ENCODE measurements at regions not wholly inside any gene's neighbourhood (a gene's known extent, or its start where the extent isn't known, plus 50 kb on each side); places are given as distances from the start of the nearest gene placed in this dataset.
A peak's percentile ranks its signal among the peaks of the same experiment; 100 is the strongest.
"Not testable (repeated sequence)": the region's sequence is repeated elsewhere in the genome, so short reads cannot be mapped to it uniquely, and the experiment has no call there.

DNA sequence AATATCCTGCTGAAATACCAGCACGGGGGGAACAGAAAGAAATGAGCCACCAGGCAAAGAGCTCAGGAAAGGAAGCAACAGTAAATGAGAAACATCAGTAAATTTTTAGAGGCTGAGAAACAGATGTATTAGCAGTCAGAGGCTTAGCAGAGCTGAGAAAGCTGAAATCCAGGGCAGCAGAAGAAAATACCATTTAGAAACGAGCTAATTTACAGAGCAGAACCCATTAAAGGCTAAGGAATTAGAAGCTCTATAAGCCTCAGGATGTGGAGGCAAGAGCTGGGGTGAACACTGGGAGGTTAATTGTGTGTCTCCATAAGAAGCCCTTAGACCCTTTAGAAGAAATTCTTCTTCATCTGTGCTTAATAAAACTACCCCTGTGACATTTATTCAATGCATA lies 178.6 kb upstream of the RGS17 start:
- H3K27me3 Mint-ChIP-seq: peaks cover 9% of the 10 kb centered on the region
- no peak for DNase-seq
- no peak overlapping the region for H3K4me3 Mint-ChIP-seq
- no peaks in the 10 kb centered on the region for H3K4me1 Mint-ChIP-seq
- no peak for ATAC-seq
- H3K9me3 Mint-ChIP-seq: no peaks in the 10 kb centered on the region
- no peak overlapping the region for H3K27ac Mint-ChIP-seq

DNA sequence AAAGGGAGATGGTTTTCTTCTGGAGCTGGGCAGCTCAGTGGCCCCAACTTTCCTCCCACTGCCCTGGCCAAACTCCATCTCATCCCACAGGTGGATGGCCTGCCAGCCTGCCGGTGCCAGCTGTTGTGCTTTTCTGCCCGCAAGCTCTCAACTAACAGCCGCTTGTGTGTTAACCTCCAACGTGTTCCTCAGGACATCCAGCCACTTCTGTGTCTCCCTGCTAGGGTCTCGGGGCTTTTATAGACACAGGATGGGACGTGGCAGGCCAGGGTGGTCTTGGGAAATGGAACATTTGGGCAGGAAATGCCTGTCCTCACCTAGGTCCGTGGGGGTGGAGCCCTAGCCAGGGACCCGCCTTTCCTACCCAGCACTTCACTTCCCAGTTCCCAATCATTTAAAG lies 171.1 kb upstream of the RGS17 start:
- no peak overlapping the region for H3K4me3 Mint-ChIP-seq
- no peak for ATAC-seq
- H3K27me3 Mint-ChIP-seq: no peaks in the 10 kb centered on the region
- no peak for DNase-seq
- no peaks in the 10 kb centered on the region for H3K9me3 Mint-ChIP-seq
- no peaks in the 10 kb centered on the region for H3K4me1 Mint-ChIP-seq
- no peak overlapping the region for H3K27ac Mint-ChIP-seq

DNA sequence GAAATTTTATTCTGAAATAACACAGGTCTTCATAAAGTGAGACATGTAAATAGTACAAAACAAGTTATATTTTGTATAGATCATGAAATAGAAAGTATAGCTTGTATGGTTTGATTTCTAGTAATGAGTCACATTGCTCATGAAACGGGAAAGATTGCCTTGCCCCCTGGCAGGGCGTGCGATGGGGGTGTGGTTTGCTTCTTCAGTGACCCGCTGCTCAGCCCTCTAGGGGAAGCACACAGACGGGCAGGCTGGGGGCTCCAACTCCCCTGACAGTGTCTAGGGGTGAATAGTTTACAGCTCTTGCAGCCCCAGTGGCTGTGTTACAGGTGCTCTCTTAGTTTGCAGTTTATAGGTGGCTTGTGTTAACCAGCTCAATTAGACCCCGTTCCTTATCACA lies 170.5 kb upstream of the RGS17 start:
- Mint-ChIP-seq H3K4me3 (no peak overlapping the region), H3K4me1 (no peaks in the 10 kb centered on the region), H3K9me3 (no peaks in the 10 kb centered on the region), H3K27ac (peak overlapping the region in 1 of 2 donors; percentile 42), H3K27me3 (no peaks in the 10 kb centered on the region)
- ATAC-seq (peak; percentile 35), DNase-seq (no peak)

DNA sequence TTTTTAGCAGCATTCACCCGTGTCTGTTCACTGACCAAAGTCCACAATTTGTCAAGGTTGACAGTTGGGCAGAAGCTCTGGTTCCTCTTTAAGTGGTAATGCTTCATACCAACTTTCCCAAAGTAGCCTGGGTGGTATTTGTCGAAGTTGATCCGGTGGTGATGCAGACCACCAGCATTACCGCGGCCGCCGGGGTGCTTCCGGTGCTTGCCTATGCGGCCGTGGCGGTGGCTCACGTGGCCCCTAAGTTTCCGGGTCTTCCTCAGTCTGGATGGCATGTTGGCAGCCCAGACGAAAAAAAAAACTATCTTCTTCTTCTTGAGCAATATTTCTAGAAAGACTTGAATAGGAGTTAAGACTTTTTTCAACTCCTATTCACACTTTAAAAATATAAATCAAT lies 151.4 kb upstream of the RGS17 start:
- H3K9me3 Mint-ChIP-seq, H3K27ac Mint-ChIP-seq, DNase-seq, ATAC-seq, H3K4me1 Mint-ChIP-seq, H3K4me3 Mint-ChIP-seq, H3K27me3 Mint-ChIP-seq: not testable (repeated sequence)

DNA sequence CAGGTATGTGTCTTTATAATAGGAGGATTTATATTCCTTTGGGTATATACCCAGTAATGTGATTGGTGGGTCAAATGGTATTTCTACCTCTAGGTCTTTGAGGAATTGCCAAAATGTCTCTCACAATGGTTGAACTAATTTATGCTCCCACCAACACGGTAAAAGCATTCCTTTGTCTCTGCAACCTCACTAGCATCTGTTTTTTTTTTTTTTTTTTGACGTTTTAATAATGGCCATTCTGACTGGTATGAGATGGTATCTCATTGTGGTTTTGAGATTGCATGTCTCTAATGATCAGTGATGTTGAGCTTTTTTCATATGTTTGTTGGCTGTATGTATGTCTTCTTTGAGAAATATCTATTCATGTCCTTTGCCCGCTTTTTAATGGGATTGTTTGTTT lies 144.9 kb upstream of the RGS17 start:
- H3K27me3 Mint-ChIP-seq: no peaks in the 10 kb centered on the region

DNA sequence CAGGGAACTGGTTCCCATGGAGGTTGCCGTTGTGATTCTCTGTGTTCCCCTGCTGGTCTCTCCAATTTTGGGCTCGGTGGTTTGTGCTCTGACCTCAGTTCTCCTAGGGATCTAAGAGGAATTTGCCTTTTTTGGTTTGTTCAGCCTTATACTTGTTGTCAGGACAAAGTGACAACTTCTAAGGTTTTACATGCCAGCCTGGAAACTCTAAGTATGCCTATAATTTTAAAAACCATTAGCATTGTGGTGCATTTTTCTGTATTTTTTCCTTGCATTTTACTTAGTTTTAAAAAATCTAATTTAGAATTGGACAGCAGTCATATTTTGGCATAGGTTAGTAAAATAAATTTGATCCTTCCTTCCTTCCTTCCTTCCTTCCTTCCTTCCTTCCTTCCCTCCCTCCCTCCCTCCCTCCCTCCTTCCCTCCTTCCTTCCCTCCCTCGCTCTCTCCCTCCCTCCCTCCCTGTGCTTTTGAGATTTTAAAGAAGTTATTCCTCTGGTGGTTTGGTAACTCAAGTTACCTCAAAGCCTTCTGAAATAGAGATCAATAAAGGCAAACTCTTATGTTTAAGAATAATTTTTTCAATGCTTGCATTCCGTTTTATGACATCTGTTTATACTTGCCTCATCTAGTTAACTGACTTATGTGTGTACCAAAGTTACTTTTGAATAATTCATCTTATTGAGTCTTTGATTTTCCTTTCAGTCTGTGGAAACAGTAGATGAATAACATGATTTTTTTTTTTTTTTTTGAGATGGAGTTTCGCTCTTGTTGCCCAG lies 141.3 kb upstream of the RGS17 start:
- DNase-seq (no peak), ATAC-seq (no peak)
- Mint-ChIP-seq H3K4me3 (no peak overlapping the region), H3K4me1 (no peaks in the 10 kb centered on the region), H3K9me3 (no peaks in the 10 kb centered on the region), H3K27me3 (no peaks in the 10 kb centered on the region), H3K27ac (peak overlapping the region in 1 of 2 donors; percentile 80)

More for the DNA sequence above, 144.9 kb upstream of the RGS17 start:
- no peak for DNase-seq
- H3K9me3 Mint-ChIP-seq: no peaks in the 10 kb centered on the region
- no peaks in the 10 kb centered on the region for H3K4me1 Mint-ChIP-seq
- ATAC-seq: no peak
- H3K4me3 Mint-ChIP-seq: no peak overlapping the region
- H3K27ac Mint-ChIP-seq: no peak overlapping the region

DNA sequence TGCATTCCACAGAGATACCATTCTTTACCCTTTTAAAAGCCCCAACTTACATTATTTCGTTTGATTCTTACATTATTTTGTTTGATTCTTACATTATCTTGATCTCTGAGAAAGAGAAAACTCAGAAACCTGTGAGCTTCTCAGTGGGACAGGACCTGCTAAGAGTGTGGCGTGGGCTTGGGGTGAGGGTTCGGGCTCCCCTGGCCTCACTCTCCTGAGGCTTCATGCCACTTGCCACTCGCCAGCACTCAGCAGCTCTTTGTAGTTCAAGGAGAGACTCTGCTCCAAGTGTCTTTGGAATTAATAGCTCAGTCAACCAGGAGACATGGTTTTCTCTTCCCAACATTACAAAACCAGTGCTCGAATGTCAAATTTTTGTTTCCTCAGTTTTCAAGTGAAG lies 132.4 kb upstream of the RGS17 start:
- H3K4me1 Mint-ChIP-seq: no peaks in the 10 kb centered on the region
- ATAC-seq: no peak
- no peak overlapping the region for H3K4me3 Mint-ChIP-seq
- H3K27me3 Mint-ChIP-seq: no peaks in the 10 kb centered on the region
- DNase-seq: no peak
- no peak overlapping the region for H3K27ac Mint-ChIP-seq
- peaks cover 7 to 8% of the 10 kb centered on the region in 2 donors for H3K9me3 Mint-ChIP-seq

DNA sequence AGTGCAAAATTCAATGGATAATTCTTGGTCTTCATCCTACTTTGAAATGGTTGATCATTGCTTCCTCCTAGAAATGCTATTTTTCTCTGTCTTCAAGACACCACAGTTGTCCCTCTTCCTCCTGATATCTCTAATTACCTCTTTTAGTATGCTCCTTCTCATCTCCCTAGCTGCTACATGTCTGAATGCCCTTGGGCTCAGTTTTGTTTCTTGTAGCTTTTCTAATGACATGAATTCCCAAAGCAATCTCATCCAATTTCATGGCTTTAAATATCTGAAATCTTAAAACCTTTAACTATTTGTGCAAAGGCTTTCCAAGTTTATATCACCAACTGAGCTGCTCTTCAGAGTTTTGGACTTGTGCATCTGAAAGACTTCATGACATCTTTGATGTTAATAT lies 120.2 kb upstream of the RGS17 start:
- H3K9me3 Mint-ChIP-seq: no peaks in the 10 kb centered on the region
- no peaks in the 10 kb centered on the region for H3K27me3 Mint-ChIP-seq
- no peak for ATAC-seq
- H3K4me1 Mint-ChIP-seq: no peaks in the 10 kb centered on the region
- DNase-seq: no peak
- no peak overlapping the region for H3K4me3 Mint-ChIP-seq
- H3K27ac Mint-ChIP-seq: no peak overlapping the region

DNA sequence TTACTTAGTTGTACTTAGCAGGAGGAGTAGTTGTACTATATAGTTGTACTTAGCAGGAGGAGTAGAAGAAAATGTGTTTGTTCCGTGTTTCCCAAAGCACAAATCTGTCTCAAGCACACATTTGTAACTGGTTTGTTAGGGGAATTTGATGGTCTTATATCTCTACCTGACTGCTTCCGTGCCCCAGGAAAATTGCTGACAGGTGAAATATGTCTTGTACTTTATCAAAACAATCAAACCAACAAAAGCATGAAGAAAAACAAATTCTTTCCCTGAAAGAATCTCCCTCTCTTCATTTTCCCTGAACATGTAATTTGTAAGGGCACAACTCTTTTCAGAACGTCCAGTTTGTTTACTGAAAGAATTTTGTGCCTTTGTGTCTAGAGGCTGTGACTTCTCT lies 106.6 kb upstream of the RGS17 start:
- Mint-ChIP-seq H3K9me3 (peaks cover 0 to 7% of the 10 kb centered on the region in 2 donors), H3K4me1 (no peaks in the 10 kb centered on the region), H3K4me3 (no peak overlapping the region), H3K27ac (no peak overlapping the region), H3K27me3 (no peaks in the 10 kb centered on the region)
- no peak for DNase-seq
- no peak for ATAC-seq

DNA sequence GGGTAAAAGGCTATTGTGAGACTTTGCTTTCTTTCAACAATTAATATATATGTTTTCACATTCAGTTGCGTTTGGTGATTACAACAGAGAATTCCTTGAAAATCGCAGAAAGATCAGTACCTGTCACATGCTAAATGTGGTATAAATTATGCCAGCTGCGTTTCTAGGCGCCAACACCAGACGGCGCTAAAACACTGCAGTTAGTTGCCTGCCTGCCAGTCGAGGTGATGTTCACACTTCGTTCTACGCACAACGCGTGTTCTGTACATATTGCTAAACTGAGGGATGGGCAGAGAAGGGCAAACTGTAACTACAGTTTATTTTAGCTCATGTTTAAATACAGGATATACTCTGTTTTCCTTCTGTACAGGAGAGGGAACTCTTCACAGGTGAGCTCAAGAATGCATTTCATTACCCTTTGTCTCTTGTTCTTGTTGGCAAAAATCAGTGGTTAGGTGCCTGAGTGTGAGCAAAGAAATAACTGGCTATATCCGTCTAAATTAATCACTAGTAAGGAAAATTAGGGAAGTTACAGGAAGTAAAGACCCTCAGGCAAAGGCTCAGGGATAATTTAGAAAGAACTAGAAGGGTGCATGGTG lies 100.1 kb upstream of the RGS17 start:
- Mint-ChIP-seq H3K27ac (no peak overlapping the region), H3K4me1 (no peaks in the 10 kb centered on the region), H3K4me3 (no peak overlapping the region), H3K9me3 (no peaks in the 10 kb centered on the region), H3K27me3 (no peaks in the 10 kb centered on the region)
- no peak for ATAC-seq
- DNase-seq: peak; percentile 15 to 23

DNA sequence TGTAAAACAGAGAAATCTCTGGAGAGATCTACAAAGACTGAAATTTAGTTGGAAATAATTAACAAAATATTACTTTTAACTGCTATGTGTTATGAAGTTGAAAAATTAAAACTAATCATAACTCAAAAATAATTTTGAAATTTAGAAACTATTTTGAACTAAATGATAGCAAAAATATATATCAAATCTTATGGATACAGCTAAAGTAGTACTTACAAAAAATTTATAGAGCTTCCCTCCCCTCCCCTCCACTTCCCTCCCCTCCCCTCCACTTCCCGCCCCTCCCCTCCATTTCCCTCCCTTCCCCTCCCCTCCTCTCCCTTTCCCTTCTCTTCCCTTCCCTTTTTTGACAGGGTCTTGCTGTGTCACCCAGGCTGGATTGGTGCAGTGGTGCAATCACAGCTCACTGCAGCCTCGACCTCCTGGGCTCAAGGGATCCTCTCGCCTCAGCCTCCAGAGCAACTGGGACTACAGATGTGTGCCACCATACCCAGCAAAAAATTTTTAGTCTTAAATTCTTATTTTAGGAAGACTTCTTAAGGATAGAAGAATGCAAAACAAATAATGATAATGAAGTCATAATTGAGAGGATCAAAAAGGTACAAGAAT lies 87.2 kb upstream of the RGS17 start:
- DNase-seq (no peak), ATAC-seq (no peak)
- H3K9me3 Mint-ChIP-seq: no peaks in the 10 kb centered on the region
- no peaks in the 10 kb centered on the region for H3K27me3 Mint-ChIP-seq
- no peak overlapping the region for H3K27ac Mint-ChIP-seq
- no peaks in the 10 kb centered on the region for H3K4me1 Mint-ChIP-seq
- no peak overlapping the region for H3K4me3 Mint-ChIP-seq

DNA sequence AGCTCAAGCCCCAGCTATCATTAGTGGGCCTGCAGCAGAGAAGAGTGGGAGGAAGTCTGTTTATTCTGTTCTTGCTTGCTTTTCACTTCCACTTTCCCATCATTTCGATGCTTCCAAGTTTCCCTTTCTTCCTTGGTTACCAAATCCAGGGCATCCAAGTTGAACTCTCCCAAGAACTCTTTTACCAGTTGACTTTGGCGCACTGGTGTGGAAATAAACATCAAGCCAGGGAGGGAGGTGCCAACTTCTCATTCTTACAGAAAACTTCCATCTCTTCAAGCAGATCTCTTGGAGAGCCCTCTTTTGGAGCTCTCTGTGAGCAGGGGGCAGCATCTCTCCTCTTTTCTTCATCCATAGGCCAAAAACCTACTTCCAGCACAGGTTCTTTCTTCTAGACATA lies 85.7 kb upstream of the RGS17 start:
- Mint-ChIP-seq H3K4me1 (no peaks in the 10 kb centered on the region), H3K9me3 (no peaks in the 10 kb centered on the region), H3K27ac (no peak overlapping the region), H3K4me3 (no peak overlapping the region), H3K27me3 (no peaks in the 10 kb centered on the region)
- ATAC-seq: no peak
- no peak for DNase-seq

DNA sequence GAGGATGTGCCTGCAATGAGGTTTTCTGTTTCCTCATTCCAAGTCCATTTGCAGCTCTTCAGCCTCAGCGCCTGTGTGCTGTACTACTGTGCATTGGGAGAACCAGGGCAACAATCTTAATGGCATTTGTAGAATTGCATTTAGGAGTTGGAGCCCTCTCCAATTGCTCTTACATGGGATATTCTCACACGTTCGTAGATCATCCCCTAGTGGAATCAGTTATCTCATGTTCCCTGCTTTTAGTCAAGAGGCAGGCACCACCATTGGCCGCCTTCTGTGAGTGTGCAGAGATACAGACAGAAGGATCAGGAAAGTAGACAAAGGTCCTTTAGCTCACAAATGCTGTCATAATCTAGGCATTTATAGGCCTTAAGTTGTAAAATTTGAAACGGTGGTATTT lies 84.2 kb upstream of the RGS17 start:
- Mint-ChIP-seq H3K27me3 (no peaks in the 10 kb centered on the region), H3K9me3 (no peaks in the 10 kb centered on the region), H3K4me1 (no peaks in the 10 kb centered on the region), H3K4me3 (no peak overlapping the region), H3K27ac (no peak overlapping the region)
- ATAC-seq (no peak), DNase-seq (no peak)

DNA sequence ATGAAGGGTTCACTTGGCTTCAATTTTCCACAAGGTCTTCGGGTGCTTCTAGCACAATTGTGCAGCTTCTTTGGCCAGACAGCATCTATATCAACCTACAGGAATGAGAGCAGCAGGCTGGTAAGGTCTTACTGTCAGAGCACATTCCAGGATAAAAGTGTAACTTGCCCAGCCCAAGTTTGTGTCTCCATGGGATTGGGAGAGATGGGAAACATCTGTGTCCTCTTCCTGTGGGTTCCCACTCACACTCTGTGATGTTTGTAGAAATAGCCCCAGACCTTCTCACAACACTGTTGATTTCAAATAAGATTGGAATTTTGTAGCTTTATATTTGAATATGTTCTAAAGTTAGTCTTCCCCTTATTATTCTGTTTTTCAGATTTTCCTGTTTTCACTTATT lies 83.4 kb upstream of the RGS17 start:
- no peaks in the 10 kb centered on the region for H3K27me3 Mint-ChIP-seq
- no peaks in the 10 kb centered on the region for H3K4me1 Mint-ChIP-seq
- no peaks in the 10 kb centered on the region for H3K9me3 Mint-ChIP-seq
- no peak overlapping the region for H3K4me3 Mint-ChIP-seq
- no peak for ATAC-seq
- DNase-seq: no peak
- H3K27ac Mint-ChIP-seq: no peak overlapping the region

DNA sequence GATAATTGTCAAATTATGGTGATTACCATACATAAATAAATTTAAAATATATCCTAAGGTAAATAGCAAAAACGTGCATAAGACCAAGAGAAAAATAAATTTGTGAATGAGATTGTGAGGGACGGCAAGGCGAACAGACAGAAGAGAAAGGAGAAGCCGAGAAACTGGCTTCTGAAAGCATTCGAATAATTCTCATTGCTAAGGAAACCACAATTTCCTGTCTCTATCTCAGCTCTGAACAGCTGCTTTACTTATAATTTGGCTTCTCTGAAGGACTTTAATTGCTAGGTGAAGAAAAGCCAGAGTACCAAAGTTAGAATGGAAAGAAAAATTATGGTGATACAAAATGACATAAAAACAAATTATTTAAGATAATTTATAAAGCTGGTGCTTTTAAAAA lies 79.0 kb upstream of the RGS17 start:
- ATAC-seq: no peak

DNA sequence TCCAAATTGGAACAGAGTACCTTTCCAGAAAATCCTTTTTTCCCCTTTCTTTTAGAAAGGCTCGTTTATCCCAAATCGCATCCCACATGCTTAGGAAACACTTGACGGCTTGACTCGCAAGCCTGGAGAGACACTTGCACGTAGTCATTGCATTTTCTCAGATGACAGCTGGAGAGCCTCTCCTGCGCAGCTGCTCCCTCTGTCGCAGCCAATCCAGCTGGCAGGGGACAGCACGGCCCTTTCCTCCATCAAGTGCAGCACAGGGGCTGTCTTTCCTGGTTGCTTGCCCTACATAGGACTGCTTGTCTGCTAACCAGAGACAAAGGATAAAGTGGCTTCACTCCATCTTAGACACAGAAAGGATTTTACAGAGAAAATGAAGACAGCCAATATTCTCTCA lies 77.6 kb upstream of the RGS17 start:
- Mint-ChIP-seq H3K4me1 (no peaks in the 10 kb centered on the region), H3K4me3 (no peak overlapping the region), H3K27me3 (no peaks in the 10 kb centered on the region), H3K27ac (no peak overlapping the region), H3K9me3 (no peaks in the 10 kb centered on the region)
- no peak for ATAC-seq
- no peak for DNase-seq

More for the DNA sequence above, 79.0 kb upstream of the RGS17 start:
- no peaks in the 10 kb centered on the region for H3K9me3 Mint-ChIP-seq
- H3K27ac Mint-ChIP-seq: no peak overlapping the region
- no peaks in the 10 kb centered on the region for H3K4me1 Mint-ChIP-seq
- no peak overlapping the region for H3K4me3 Mint-ChIP-seq
- DNase-seq: no peak
- no peaks in the 10 kb centered on the region for H3K27me3 Mint-ChIP-seq

Data from stimulated activated naive CD8-positive, alpha-beta T cell treated with anti-CD3 and anti-CD28 coated beads, Interleukin-15, amount 100 ng/mL, for 72 hours (primary cell).